NCI-H2196 treated with DMSO at 0.1 percent for 48 hours (cell line): ENCODE measurements at regions not wholly inside any gene's neighbourhood (a gene's known extent, or its start where the extent isn't known, plus 50 kb on each side); places are given as distances from the start of the nearest gene placed in this dataset.
"Not testable (repeated sequence)": the region's sequence is repeated elsewhere in the genome, so short reads cannot be mapped to it uniquely, and the experiment has no call there.

Source experiments
- DNase-seq: peaks from one replicate; lab custom pipeline; 2025; ENCODE audit not compliant: unreplicated experiment; lab: John Stamatoyannopoulos, UW

DNA sequence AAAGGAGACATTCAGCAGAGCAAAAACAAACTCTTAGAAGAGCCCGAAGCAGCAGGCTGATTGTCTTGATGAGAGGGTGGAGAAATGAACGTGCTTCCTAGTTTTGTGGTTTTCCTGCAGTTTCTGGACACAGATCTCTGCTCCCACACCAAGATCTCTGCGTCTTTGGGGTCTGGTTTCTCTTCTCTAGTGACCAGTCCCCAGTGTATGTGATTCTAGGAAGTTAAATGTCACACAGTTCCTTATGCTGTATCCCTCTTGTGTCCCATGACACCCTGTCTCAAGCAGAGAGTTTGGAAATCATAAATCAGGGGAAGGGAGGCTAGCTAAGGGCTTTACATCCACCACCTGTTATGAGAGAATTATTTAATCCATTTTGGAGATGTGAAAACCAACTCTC lies 55.4 kb upstream of the KLF14 start:
- DNase-seq = no peak

- no peak for DNase-seq
These were observed 57.7 kb upstream of the KLF14 start for GRCh38 chr7:130791746-130792145.

- DNase-seq = no peak
These were observed 60.0 kb upstream of the KLF14 start for GRCh38 chr7:130793855-130794618.

- no peak for DNase-seq
These were observed 60.6 kb upstream of the KLF14 start for GRCh38 chr7:130794619-130794922.

- not testable (repeated sequence) for DNase-seq
These were observed 62.4 kb upstream of the KLF14 start for GRCh38 chr7:130796425-130796824.

DNA sequence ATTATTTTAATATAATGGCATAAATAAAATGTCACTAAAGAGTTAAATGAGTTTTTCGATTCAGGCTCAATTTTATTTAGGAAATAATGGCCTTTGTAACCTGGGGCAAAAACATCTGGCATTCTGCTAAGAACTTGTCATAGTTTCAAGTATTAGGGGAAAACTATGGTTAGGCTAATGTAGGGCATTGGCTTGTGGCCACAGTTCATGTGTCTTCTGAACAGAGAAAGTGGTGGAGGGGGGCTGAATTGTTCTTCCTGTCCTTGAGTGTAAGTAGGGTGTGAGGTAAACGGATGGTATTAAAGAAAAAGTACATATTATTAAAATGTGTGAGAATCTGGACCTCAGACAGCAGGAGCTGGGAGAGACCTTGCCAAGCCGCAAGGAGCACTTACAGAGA lies 69.1 kb upstream of the KLF14 start:
- DNase-seq = no peak

GRCh38 chr7:130804220-130804619 lies 70.2 kb upstream of the KLF14 start:
- no peak for DNase-seq

GRCh38 chr7:130812819-130813218 lies 78.8 kb upstream of the KLF14 start:
- not testable (repeated sequence) for DNase-seq

DNA sequence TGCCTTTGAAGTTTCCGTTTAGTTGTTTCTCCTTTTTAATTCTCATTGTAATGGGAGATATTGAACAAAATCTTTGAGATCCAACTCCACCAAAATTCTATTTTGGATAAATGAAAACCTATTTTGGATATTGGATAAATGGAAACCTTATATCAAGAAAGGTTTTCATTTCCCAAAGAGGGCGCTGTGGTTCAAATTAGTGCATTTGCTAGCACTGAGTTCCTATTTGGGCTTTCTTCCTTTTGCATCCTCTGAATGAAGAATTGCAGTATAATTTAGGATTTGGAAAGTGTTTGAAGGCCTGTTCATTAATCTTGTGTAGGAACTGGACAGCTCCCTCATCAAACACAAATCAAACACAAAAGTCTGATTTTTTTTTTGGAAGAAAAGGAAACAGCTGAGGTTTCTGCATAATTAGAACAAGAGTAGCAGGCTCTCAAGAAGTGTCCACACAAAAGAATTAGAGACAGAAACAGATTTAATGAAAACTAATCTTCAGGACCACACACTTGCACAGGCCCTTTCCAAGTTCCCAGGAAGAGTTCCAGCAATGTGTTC lies 80.8 kb upstream of the KLF14 start:
- no peak for DNase-seq

- DNase-seq = no peak
These were observed 84.0 kb upstream of the KLF14 start for GRCh38 chr7:130818056-130818455.

GRCh38 chr7:130821864-130822263 lies 87.9 kb upstream of the KLF14 start:
- no peak for DNase-seq

DNA sequence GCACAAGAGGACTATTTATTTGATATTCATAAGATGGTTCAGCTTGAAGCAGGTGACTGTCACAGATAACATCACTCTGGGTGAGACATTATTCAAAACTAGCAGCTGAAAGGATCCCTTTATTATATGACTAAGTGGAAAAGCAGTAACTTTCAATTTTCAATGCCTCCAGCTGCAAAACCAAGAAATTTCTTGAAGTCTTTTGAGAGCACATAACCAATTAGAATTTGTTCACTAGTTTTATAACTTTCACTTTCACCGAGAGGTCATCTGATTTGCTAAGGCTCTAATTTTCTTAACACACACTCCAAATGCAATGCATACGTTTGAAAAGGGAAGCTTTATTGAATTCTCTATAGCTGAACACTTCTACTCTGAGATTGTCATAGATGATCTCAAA lies 88.6 kb upstream of the KLF14 start:
- no peak for DNase-seq

DNA sequence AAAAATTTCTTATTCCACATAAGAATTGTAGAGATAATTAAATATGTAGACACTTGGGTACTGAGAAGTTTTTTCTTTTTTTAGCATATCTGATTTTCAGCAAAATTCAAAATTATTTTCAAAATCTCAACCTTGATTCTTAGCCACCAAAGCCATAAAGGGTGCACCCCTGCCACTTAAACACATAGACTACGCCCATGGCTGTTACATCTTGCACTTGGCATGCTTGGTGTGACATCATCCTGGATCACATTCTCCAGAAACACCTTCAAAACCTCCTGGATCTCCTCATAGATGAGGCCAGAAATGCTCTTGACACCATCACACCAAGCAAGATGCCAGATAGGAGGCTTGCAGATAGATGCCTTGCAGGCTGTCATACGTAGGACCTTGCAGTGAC lies 89.1 kb upstream of the KLF14 start:
- DNase-seq = no peak

GRCh38 chr7:130825819-130826218 lies 91.8 kb upstream of the KLF14 start:
- no peak for DNase-seq

GRCh38 chr7:130829415-130829814 lies 95.4 kb upstream of the KLF14 start:
- DNase-seq = no peak

GRCh38 chr7:130831322-130831721 lies 97.3 kb upstream of the KLF14 start:
- no peak for DNase-seq

GRCh38 chr7:130831817-130832481 lies 97.9 kb upstream of the KLF14 start:
- DNase-seq = peak; percentile 20

GRCh38 chr7:130838738-130839137 lies 104.7 kb upstream of the KLF14 start:
- DNase-seq = no peak

- no peak for DNase-seq
These were observed 106.6 kb upstream of the KLF14 start for GRCh38 chr7:130840599-130840998.

GRCh38 chr7:130841416-130841815 lies 107.4 kb upstream of the KLF14 start:
- DNase-seq = no peak

DNA sequence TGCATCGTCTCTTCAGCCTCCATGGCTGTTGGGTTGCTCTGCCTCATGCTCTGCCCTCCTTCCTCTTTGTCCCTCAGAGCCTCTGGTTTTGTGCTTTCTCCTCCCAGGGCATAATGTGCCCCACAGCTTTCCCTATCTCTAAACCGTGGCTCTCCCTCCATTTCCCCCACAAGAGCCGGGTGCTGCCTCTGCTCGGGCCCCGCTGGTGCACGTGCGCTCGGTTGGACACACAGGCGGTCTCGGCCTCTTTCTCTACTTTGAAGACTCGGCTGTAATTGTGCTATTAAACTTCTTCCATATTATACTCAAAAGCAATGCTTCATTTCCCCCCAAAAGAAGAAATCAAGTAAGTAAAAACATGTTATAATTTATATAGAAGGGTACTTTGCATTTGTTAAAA lies 109.7 kb upstream of the KLF14 start:
- DNase-seq = no peak

DNA sequence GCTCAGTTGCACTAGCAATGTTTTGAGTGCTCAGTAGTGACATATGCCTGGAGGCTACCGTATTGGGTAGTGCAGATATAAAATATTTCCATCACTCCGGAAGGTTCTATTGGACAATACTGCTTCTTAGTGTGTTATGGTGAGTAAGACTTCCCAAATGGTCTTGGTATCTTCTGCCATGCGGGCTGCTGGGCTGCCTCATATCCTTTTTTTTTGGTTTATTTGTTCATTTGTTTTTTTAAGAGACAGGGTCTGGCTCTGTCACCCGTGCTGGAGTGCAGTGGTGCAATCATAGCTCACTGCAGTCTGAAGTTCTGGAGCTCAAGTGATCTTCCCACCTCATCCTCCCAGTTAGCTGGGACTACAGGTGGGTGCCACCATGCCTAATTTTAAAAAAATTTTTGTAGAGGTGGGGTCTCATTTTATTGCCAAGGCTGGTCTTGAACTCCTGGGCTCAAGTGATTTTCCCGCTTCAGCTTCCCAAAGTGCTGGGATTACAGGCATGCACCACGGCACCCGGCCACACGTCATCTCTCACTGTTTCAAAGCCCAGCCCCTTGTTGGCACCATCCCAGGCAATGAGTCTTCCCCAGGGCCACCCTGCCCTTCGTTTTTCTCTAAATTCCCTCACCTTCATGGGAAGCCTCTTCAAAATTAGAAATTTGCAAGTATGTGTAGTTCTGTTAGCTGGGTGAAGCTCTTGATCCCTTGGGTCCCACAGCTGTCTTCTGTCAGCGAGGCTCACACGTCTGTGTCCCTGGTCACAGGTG lies 111.0 kb upstream of the KLF14 start:
- no peak for DNase-seq
